Skeletal muscle cell (primary cell): ENCODE measurements at regions not wholly inside any gene's neighbourhood (a gene's known extent, or its start where the extent isn't known, plus 50 kb on each side); places are given as distances from the start of the nearest gene placed in this dataset.

Experiments used
- DNase-seq: peaks from one replicate; pipeline ENCODE4 v3.0.0-alpha.2; 2010; ENCODE audit warnings: low read depth
- H3K4me3 ChIP-seq: 2 replicates; pipeline ENCODE4 v1.5.1; 2011; ENCODE audit warnings: low read depth, mild to moderate bottlenecking, control low read depth, low read length, moderate library complexity

GRCh38 chr2:22604136-22604535 lies 780.8 kb upstream of the KLHL29 start:
- H3K4me3 ChIP-seq, result no peak overlapping the region
- no peak for DNase-seq

GRCh38 chr2:22616031-22616430 lies 768.9 kb upstream of the KLHL29 start:
- DNase-seq, result no peak
- H3K4me3 ChIP-seq, result no peak overlapping the region

- no peak for DNase-seq
- H3K4me3 ChIP-seq, result no peak overlapping the region
Measured at GRCh38 chr2:22623620-22624019, 761.4 kb upstream of the KLHL29 start.

DNA sequence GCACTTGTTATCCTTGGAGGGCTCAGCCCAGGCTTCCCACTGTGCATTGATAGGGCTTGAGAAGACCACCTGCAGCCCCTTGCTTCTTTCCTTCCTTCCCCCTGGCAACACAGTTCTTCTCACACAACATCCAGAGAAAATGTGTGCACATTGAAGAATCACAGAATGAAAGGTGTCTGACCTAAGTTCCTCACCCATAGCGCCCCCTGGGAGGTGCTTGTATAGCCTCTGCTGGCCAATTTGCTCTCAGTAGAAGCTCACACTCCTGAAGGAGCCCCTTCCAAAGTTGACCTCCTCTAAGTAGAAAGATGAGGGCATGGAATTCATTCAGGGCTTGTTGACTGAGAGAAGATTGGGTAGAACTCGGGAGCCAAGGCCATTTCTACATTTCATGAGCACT lies 758.4 kb upstream of the KLHL29 start:
- no peak for DNase-seq
- H3K4me3 ChIP-seq, result no peak overlapping the region

GRCh38 chr2:22628221-22628620 lies 756.8 kb upstream of the KLHL29 start:
- no peak for DNase-seq
- no peak overlapping the region for H3K4me3 ChIP-seq

DNA sequence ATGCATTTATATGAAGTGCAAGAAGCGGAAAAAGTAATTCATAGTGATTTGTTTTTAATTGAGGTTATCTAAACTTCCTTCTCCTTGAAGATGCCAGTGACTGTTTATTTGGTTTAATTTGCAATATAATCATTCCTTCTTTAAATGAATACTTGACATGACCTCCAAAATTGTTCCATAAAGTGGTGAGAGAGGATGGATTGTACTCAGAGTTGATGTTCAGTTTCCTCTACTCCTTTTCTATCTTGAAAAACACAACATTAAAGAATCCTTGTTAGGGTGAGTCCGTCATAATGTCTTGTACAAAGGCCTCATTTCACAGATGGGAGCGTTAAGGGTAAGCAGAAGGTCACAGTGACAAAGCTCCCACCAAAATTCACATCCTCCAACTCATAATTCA lies 756.1 kb upstream of the KLHL29 start:
- no peak for DNase-seq
- no peak overlapping the region for H3K4me3 ChIP-seq

DNA sequence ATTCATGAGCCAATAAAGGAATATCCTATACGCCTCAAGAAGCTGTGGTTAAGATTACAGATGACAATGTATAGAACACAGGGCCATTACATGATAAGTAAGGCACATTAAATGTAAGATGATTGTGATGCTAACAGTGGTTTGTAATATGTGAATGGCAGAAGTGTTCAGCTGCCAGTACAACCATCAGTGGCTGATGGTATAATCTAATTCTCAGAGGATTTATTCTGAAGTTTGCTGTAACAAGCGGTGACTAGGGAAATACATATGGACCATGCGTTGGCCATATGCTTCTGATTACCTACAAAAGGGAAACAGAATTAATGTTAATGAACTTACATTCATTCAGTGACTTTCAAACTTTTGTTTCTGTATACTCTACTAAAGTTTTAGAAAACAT lies 750.8 kb upstream of the KLHL29 start:
- H3K4me3 ChIP-seq, result no peak overlapping the region
- DNase-seq, result no peak

- no peak for DNase-seq
- H3K4me3 ChIP-seq, result no peak overlapping the region
Measured at GRCh38 chr2:22656426-22656825, 728.6 kb upstream of the KLHL29 start.

GRCh38 chr2:22673529-22673928 lies 711.5 kb upstream of the KLHL29 start:
- no peak overlapping the region for H3K4me3 ChIP-seq
- DNase-seq, result no peak

DNA sequence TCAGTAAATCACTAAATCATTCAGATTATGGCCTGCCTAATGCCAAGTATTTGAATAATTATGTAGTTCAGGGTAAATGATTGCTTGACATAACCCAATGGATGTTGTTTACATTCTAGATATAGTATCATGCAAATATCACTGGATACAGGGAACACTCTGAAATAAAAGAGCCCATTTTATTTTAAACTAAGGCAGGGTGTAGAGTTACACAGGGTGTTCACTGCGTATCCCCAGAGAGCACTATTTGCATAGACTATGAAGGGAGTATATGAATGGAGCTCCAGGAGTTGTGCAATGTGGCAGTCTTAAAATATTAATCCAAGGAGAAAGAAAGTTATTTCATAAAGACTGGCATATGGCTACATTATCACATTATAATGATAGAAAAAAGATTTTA lies 701.1 kb upstream of the KLHL29 start:
- H3K4me3 ChIP-seq, result no peak overlapping the region
- no peak for DNase-seq

GRCh38 chr2:22690096-22690495 lies 694.9 kb upstream of the KLHL29 start:
- no peak for DNase-seq
- no peak overlapping the region for H3K4me3 ChIP-seq

GRCh38 chr2:22691666-22692065 lies 693.3 kb upstream of the KLHL29 start:
- DNase-seq, result no peak
- no peak overlapping the region for H3K4me3 ChIP-seq

DNA sequence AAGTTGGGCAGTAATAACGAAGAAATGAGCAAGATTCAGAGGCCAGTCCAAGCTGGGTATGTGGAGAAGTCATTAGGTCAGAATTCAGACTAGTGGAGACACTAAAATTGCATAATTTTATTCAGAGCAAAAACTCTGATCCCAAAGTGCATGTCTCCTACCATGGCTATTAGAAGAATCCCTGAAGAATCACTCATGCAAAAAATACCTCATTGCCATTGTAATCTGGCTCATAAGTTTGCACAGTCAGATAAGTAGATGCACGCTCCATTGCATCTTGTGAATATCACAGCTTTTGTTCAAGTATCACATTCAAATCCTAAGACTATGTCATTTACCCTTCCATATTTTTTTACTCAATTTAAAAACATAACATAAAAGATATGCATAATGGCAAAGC lies 692.2 kb upstream of the KLHL29 start:
- no peak overlapping the region for H3K4me3 ChIP-seq
- DNase-seq, result no peak

- H3K4me3 ChIP-seq, result no peak overlapping the region
- no peak for DNase-seq
Measured at GRCh38 chr2:22694300-22694699, 690.7 kb upstream of the KLHL29 start.

DNA sequence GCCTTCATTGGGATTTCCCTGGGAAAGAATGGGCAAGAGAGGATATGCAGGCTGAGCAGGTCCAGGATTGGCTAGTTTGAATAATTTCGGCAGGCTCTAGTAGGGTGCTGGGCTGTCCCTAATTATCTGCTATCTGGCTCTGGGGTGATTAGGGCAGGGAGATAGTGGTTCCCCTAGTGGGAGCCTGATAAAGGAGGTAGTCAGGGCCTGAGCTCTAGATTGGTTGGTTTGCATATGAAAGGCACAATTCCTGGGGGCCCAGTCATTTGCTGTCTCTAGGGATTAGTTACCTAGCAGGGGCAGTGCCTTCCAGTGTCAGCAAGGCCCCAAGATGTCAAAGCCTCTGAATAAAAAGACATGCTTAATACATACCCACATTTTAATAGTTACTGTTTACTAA lies 690.1 kb upstream of the KLHL29 start:
- H3K4me3 ChIP-seq, result no peak overlapping the region
- no peak for DNase-seq

DNA sequence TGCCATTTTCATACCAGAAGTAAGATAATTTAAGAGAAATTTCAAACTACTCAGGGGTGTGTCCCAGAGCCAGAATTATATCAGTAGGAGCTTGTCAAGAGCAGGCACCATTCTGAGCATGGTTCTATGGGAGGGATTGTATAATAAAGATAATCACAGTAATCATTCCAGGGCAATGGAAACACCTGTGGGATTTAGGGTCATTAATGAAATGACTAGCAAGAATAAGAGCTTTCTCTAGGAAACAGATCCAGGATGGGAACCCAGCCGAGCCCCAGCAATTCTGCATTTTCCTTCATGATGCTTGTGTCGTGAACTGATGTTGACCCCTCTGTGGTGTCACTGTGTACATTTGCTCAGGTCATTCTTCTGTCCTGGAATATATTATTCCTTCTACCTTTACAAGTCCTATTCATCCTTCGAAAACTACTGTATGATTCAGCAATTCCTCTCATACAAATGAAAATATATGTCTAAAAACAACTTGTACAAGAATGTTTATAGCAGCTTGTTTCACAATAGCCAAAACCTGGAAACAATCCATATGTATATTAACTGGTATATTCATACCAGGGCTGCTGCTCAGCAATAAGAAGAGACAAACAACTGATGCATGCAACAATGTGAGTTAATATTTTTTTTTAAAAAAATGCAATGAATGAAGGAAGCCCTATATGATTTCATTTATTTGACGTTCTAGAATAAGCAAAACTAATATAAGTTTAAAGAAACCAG lies 687.8 kb upstream of the KLHL29 start:
- no peak overlapping the region for H3K4me3 ChIP-seq
- no peak for DNase-seq

DNA sequence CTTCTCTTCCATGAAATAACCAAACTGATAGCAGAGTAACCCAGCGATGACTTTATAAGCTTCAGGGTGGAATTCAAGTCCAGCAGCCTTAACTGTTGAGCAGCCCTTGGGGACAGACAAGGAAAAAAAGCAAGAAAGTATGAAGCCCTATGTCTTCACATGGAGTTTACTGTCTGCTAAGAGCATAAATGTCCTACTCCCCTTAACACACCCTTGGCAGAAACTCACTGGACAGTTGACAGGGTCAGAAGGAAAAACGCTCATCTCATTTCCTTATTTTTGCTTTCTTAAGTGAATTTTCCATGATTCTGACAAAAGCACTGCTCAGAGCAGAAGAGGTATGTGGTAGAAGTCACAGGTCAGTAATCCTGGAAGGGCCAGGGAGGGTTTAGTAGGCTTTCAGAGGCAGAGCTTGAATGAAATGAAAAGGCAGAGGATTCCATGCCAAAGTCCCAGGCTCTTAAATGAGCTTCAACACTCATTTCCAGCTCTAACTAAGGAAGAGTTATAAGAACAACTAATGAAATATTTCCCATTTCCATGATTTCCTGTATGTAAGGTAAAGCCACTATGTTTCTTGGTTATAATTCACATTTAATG lies 683.3 kb upstream of the KLHL29 start:
- DNase-seq, result no peak

GRCh38 chr2:22703286-22703920 lies 681.6 kb upstream of the KLHL29 start:
- H3K4me3 ChIP-seq, result no peak overlapping the region
- DNase-seq, result no peak

More for the DNA sequence above, 683.3 kb upstream of the KLHL29 start:
- no peak overlapping the region for H3K4me3 ChIP-seq

- no peak for DNase-seq
- H3K4me3 ChIP-seq, result no peak overlapping the region
Measured at GRCh38 chr2:22719396-22719795, 665.6 kb upstream of the KLHL29 start.

DNA sequence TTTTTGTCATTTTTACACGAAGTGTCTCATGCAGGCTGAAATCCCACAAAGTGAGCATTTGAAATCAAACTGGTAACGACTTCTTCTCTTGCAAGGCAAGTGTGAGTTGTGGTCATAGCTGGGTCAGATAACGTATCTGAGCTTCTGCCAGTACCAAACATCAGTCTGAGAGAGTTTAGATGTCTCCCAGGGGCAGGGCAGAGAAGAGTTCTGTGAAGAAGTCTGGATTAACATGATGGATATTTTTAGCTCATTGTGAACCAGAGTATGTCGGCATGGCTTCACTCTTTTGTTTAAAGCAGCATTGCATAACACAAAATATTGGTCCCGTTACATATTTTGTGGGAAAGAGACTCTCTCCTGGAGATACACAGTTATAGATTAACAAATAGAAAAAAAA lies 655.5 kb upstream of the KLHL29 start:
- DNase-seq, result no peak
- no peak overlapping the region for H3K4me3 ChIP-seq
